HCT116 (cell line): ENCODE measurements at regions not wholly inside any gene's neighbourhood (a gene's known extent, or its start where the extent isn't known, plus 50 kb on each side); places are given as distances from the start of the nearest gene placed in this dataset.

ENCODE experiments used
- CEBPB ChIP-seq: IDR thresholded peaks from 2 replicates; pipeline ENCODE4 v1.6.1; 2012; ENCODE audit warnings: low read depth
- CTCF ChIP-seq, 3 experiments: fragments of 200-600 bp in 1 of 3; sonication (generic) in 1 of 3; IDR thresholded peaks in 2 of 3; conservative IDR thresholded peaks in 1 of 3; 2 replicates each; pipeline ENCODE4 v1.5.1; 2012 to 2017; ENCODE audit warnings: low read depth in 2 of 3, low read length in 2 of 3, antibody characterized with exemption in 1 of 3, borderline replicate concordance in 1 of 3, control low read depth in 1 of 3, mild to moderate bottlenecking in 1 of 3, mixed read lengths in 1 of 3, mixed run types in 1 of 3, moderate library complexity in 1 of 3; ENCODE audit not compliant: insufficient read depth in 1 of 3
- EZH2 ChIP-seq: fragments of 200-600 bp; sonication (generic); IDR thresholded peaks from 2 replicates; pipeline ENCODE4 v1.6.1; 2017; ENCODE audit warnings: antibody characterized with exemption, mixed run types
- EZH2phosphoT487 ChIP-seq: fragments of 200-600 bp; IDR thresholded peaks from 2 replicates; pipeline ENCODE4 v1.6.1; 2018; ENCODE audit warnings: antibody characterized with exemption, borderline replicate concordance

- TF ChIP-seq EZH2 (no peak), CTCF (IDR thresholded peaks at IDR 0.05 in 2 of 3, conservative IDR thresholded peaks at IDR 0.05 in 1 of 3; ENCODE audit: borderline replicate concordance in 1 of 3, insufficient read depth in 1 of 3, low read depth in 2 of 3, low read length in 2 of 3) (peak; percentile 39 to 64 (median 52); a peak in 5 of 6 replicates), EZH2phosphoT487 (no peak), CEBPB (no peak)
Measured at GRCh38 chr5:33379757-33380156, 61.0 kb upstream of the TARS1 start.
